Fibroblast of lung (primary cell): ENCODE measurements at regions not wholly inside any gene's neighbourhood (a gene's known extent, or its start where the extent isn't known, plus 50 kb on each side); places are given as distances from the start of the nearest gene placed in this dataset.

Source experiments
- DNase-seq, 2 donors: peaks; one replicate each; pipeline versions ENCODE4 v3.0.0 to v3.0.0-alpha.2; 2010; ENCODE audit warnings: low read depth in 2 of 2
- H2AFZ ChIP-seq: 2 replicates; pipeline ENCODE4 v1.5.1; 2012; ENCODE audit warnings: low read length, control low read depth, inconsistent platforms
- H3K27ac ChIP-seq: 2 replicates; pipeline ENCODE4 v1.5.1; 2011; ENCODE audit warnings: low read length, control low read depth; ENCODE audit not compliant: insufficient read depth
- H3K27me3 ChIP-seq: 2 replicates; pipeline ENCODE4 v1.5.1; 2011; ENCODE audit warnings: mild to moderate bottlenecking, low read length; ENCODE audit not compliant: control insufficient read depth, insufficient read depth
- H3K36me3 ChIP-seq: 2 replicates; pipeline ENCODE4 v1.5.1; 2011; ENCODE audit warnings: low read length; ENCODE audit not compliant: control insufficient read depth, insufficient read depth
- H3K4me1 ChIP-seq: 2 replicates; pipeline ENCODE4 v1.5.1; 2011; ENCODE audit warnings: low read length; ENCODE audit not compliant: control insufficient read depth, insufficient read depth; ENCODE audit errors: extremely low read depth
- H3K4me2 ChIP-seq: 2 replicates; pipeline ENCODE4 v1.5.1; 2011; ENCODE audit warnings: low read length, control low read depth; ENCODE audit not compliant: insufficient read depth; ENCODE audit errors: extremely low read depth
- H3K4me3 ChIP-seq, 4 experiments: fragments of 200-600 bp in 1 of 4; sonication (generic) in 1 of 4; replicated peaks in 1 of 4; 2 replicates each; pipeline ENCODE4 v1.5.1; 2011 to 2016; ENCODE audit warnings: low read length in 4 of 4, low read depth in 3 of 4, mild to moderate bottlenecking in 3 of 4, control low read depth in 2 of 4, inconsistent platforms in 1 of 4, mixed read lengths in 1 of 4; ENCODE audit not compliant: insufficient read depth in 1 of 4; ENCODE audit errors: control extremely low read depth in 1 of 4
- H3K79me2 ChIP-seq: 2 replicates; pipeline ENCODE4 v1.5.1; 2012; ENCODE audit warnings: mild to moderate bottlenecking, low read length, inconsistent platforms; ENCODE audit not compliant: control insufficient read depth, insufficient read depth
- H3K9ac ChIP-seq: 2 replicates; pipeline ENCODE4 v1.5.1; 2011; ENCODE audit warnings: mild to moderate bottlenecking, low read length, control low read depth; ENCODE audit not compliant: insufficient read depth
- H3K9me3 ChIP-seq: 2 replicates; pipeline ENCODE4 v1.5.1; 2012; ENCODE audit warnings: low read depth, low read length; ENCODE audit not compliant: control insufficient read depth, insufficient read depth
- H4K20me1 ChIP-seq: 2 replicates; pipeline ENCODE4 v1.5.1; 2011; ENCODE audit warnings: low read length; ENCODE audit not compliant: control insufficient read depth, insufficient read depth; ENCODE audit errors: extremely low read depth
- CTCF ChIP-seq, 2 donors: IDR thresholded peaks in 1 of 2; conservative IDR thresholded peaks in 1 of 2; 1 replicate in 1 of 2; 2 replicates in 1 of 2; pipeline ENCODE4 v1.5.1; 2011 to 2012; ENCODE audit warnings: low read length in 2 of 2, control low read depth in 1 of 2, inconsistent platforms in 1 of 2, low read depth in 1 of 2, mild to moderate bottlenecking in 1 of 2
- EZH2 ChIP-seq: IDR thresholded peaks from 2 replicates; pipeline ENCODE4 v1.5.1; 2012; ENCODE audit warnings: low read length, control low read depth, mild to moderate bottlenecking; ENCODE audit errors: missing control alignments

DNA sequence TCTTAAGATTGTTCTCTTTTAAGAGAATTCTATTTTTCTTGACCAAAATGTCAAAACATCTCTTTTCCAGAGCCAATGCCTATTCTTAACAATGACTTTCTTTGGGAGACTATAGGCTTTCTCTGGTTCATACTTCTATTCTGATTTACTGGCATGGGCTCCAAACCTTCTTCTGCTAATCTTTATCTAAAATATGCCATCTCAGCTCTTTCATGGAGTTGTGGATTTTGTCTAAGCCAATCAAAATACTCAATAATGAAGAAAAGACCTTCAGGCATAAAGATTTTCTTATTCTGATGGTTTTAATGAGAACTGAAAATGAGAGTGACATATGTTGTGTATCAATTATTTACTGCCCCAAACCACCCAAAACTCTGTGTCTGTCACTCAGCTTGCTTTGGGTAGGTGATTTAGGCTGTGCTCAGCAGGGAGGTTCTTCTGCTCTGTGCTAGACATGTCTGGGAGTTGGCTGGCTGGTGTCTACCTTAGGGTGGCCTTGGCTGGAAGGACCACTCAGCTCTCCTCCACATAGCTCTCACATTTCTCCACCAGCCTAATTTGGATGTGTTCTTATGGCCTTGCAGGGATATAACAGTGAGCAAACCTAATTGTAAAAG lies 270.8 kb downstream of the PRDM2 start:
- Histone ChIP-seq H3K4me2 (no peak overlapping the region), H3K27ac (no peak overlapping the region), H3K4me1 (no peaks in the 10 kb centered on the region), H3K4me3 (no peak overlapping the region), H3K9me3 (no peaks in the 10 kb centered on the region), H4K20me1 (no peaks in the 10 kb centered on the region), H3K9ac (no peak overlapping the region), H3K36me3 (no peaks in the 10 kb centered on the region), H3K79me2 (no peaks in the 10 kb centered on the region), H2AFZ (no peak overlapping the region), H3K27me3 (no peaks in the 10 kb centered on the region)
- no peak for TF ChIP-seq CTCF (conservative IDR thresholded peaks at IDR 0.05 in 1 of 2, IDR thresholded peaks at IDR 0.05 in 1 of 2; ENCODE audit: low read depth in 1 of 2, low read length in 2 of 2)
- no peak for TF ChIP-seq EZH2
- no peak for DNase-seq

GRCh38 chr1:13976485-13976884 lies 276.5 kb downstream of the PRDM2 start:
- H3K9me3 ChIP-seq, result no peaks in the 10 kb centered on the region
- H3K4me2 ChIP-seq, result no peak overlapping the region
- no peak for TF ChIP-seq EZH2
- TF ChIP-seq CTCF (conservative IDR thresholded peaks at IDR 0.05 in 1 of 2, IDR thresholded peaks at IDR 0.05 in 1 of 2; ENCODE audit: low read depth in 1 of 2, low read length in 2 of 2), result no peak
- no peak overlapping the region for H3K9ac ChIP-seq
- no peaks in the 10 kb centered on the region for H3K27me3 ChIP-seq
- H3K36me3 ChIP-seq, result no peaks in the 10 kb centered on the region
- DNase-seq, result no peak
- no peaks in the 10 kb centered on the region for H3K79me2 ChIP-seq
- no peak overlapping the region for H3K27ac ChIP-seq
- no peaks in the 10 kb centered on the region for H3K4me1 ChIP-seq
- H3K4me3 ChIP-seq, result no peak overlapping the region
- no peak overlapping the region for H2AFZ ChIP-seq
- H4K20me1 ChIP-seq, result no peaks in the 10 kb centered on the region

GRCh38 chr1:13981142-13981541 lies 281.2 kb downstream of the PRDM2 start:
- Histone ChIP-seq H3K4me2 (no peak overlapping the region), H3K27me3 (no peaks in the 10 kb centered on the region), H3K9ac (no peak overlapping the region), H3K4me3 (no peak overlapping the region), H2AFZ (no peak overlapping the region), H3K4me1 (no peaks in the 10 kb centered on the region), H3K79me2 (no peaks in the 10 kb centered on the region), H3K9me3 (no peaks in the 10 kb centered on the region), H3K27ac (no peak overlapping the region), H4K20me1 (no peaks in the 10 kb centered on the region), H3K36me3 (no peaks in the 10 kb centered on the region)
- TF ChIP-seq CTCF (conservative IDR thresholded peaks at IDR 0.05 in 1 of 2, IDR thresholded peaks at IDR 0.05 in 1 of 2; ENCODE audit: low read depth in 1 of 2, low read length in 2 of 2), result no peak
- no peak for TF ChIP-seq EZH2
- no peak for DNase-seq
